CD1c-positive myeloid dendritic cell (primary cell): ENCODE measurements at regions not wholly inside any gene's neighbourhood (a gene's known extent, or its start where the extent isn't known, plus 50 kb on each side); places are given as distances from the start of the nearest gene placed in this dataset.
A peak's percentile ranks its signal among the peaks of the same experiment; 100 is the strongest.

Experiments used
- DNase-seq: peaks from one replicate; pipeline ENCODE4 v3.0.0-alpha.2; 2016; ENCODE audit errors: extremely low spot score

GRCh38 chr7:20021831-20022230, 195.4 kb downstream of the MACC1 start:
- DNase-seq = peak; percentile 63

- DNase-seq = no peak
Observed at GRCh38 chr7:20021066-20021465, 196.1 kb downstream of the MACC1 start.

GRCh38 chr7:20019757-20020432, 197.3 kb downstream of the MACC1 start:
- DNase-seq = no peak

GRCh38 chr7:20016669-20017068, 200.5 kb downstream of the MACC1 start:
- no peak for DNase-seq

- DNase-seq = no peak
Observed at GRCh38 chr7:20013536-20013935, 203.6 kb downstream of the MACC1 start.

- no peak for DNase-seq
Observed at GRCh38 chr7:20012100-20012499, 205.1 kb downstream of the MACC1 start.

- DNase-seq = no peak
Observed at GRCh38 chr7:20010877-20011276, 206.3 kb downstream of the MACC1 start.

- no peak for DNase-seq
Observed at GRCh38 chr7:20007510-20007909, 209.7 kb downstream of the MACC1 start.

GRCh38 chr7:20005081-20005480, 212.1 kb downstream of the MACC1 start:
- DNase-seq = no peak

GRCh38 chr7:19999681-20000080, 217.5 kb downstream of the MACC1 start:
- DNase-seq = no peak

GRCh38 chr7:19991936-19992335, 218.5 kb upstream of the TMEM196 start:
- no peak for DNase-seq

GRCh38 chr7:19989906-19990305, 216.5 kb upstream of the TMEM196 start:
- no peak for DNase-seq

GRCh38 chr7:19988860-19989259, 215.4 kb upstream of the TMEM196 start:
- no peak for DNase-seq

- DNase-seq = no peak
Observed at GRCh38 chr7:19984231-19984632, 210.8 kb upstream of the TMEM196 start.

GRCh38 chr7:19982841-19983835, 209.7 kb upstream of the TMEM196 start:
- peak; percentile 65 for DNase-seq

- DNase-seq = no peak
Observed at GRCh38 chr7:19973581-19973980, 200.2 kb upstream of the TMEM196 start.

GRCh38 chr7:19972876-19973275, 199.5 kb upstream of the TMEM196 start:
- DNase-seq = no peak

- no peak for DNase-seq
Observed at GRCh38 chr7:19971956-19972355, 198.5 kb upstream of the TMEM196 start.

GRCh38 chr7:19970514-19970913, 197.1 kb upstream of the TMEM196 start:
- DNase-seq = no peak

GRCh38 chr7:19969859-19970493, 196.6 kb upstream of the TMEM196 start:
- no peak for DNase-seq

- DNase-seq = no peak
Observed at GRCh38 chr7:19964246-19964645, 190.8 kb upstream of the TMEM196 start.

- no peak for DNase-seq
Observed at GRCh38 chr7:19963695-19964094, 190.3 kb upstream of the TMEM196 start.
